ENCODE measurements at regions not wholly inside any gene's neighbourhood (a gene's known extent, or its start where the extent isn't known, plus 50 kb on each side); places are given as distances from the start of the nearest gene placed in this dataset.

DNA sequence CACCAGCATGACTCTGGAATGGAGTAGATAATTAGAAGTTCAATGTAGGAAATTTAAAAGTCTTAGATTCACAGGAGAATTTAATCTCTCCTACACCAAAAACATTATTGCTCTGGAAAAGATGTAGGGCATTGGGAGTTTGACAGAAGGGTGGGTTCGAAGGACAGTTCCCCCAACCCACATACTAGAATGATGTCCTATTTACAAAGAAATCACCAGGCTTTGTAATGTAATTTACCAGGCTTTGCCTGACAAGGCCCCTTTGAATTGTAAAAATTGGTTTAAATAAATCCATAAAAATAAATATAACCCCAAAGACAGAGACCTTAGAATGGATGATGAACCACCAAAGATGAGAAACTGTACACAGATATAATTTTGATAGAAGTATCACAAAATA, 399.2 kb upstream of the GRID2 start:
- TF ChIP-seq CTCF (conservative IDR thresholded peaks at IDR 0.05) (no peak), EZH2 (IDR thresholded peaks at IDR 0.05; ENCODE audit: low read depth) (no peak)

Measured in PC-9 (cell line).